OCI-LY7 (cell line): ENCODE measurements at regions not wholly inside any gene's neighbourhood (a gene's known extent, or its start where the extent isn't known, plus 50 kb on each side); places are given as distances from the start of the nearest gene placed in this dataset.

Experiments used
- EZH2phosphoT487 ChIP-seq: fragments of 200-600 bp; sonication (generic); IDR thresholded peaks from 2 replicates; pipeline ENCODE4 v1.6.1; 2018; ENCODE audit warnings: low read depth, borderline replicate concordance, mild to moderate bottlenecking, mixed run types, antibody characterized with exemption, low read length, moderate library complexity, mixed read lengths
- TF ChIP-seq, protein P1 (sequence below): fragments of 200-600 bp; sonication (generic); conservative IDR thresholded peaks from 2 replicates; pipeline ENCODE4 v1.5.1; 2014; ENCODE audit warnings: mild to moderate bottlenecking, antibody characterized with exemption, low read length, moderate library complexity, mixed read lengths

DNA sequence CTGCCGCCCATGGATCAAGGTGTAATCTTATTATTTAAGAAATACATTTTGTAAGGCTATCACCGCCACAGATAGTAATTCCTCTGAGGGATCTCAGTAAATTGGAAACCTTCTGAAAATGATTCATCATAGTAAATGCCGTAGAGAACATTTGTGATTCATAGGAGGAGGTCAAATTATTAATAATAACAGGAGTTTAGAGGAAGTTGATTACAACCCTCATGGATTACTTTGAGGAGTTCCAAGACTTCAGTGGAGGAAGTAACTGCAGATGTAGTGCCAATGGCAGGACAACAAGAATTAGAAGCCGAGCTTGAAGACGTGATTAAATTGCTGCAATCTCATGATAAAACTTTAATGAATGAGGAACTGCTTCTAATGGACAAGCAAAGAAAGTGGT lies 280.1 kb downstream of the PTPRC start:
- TF ChIP-seq, protein P1, sequence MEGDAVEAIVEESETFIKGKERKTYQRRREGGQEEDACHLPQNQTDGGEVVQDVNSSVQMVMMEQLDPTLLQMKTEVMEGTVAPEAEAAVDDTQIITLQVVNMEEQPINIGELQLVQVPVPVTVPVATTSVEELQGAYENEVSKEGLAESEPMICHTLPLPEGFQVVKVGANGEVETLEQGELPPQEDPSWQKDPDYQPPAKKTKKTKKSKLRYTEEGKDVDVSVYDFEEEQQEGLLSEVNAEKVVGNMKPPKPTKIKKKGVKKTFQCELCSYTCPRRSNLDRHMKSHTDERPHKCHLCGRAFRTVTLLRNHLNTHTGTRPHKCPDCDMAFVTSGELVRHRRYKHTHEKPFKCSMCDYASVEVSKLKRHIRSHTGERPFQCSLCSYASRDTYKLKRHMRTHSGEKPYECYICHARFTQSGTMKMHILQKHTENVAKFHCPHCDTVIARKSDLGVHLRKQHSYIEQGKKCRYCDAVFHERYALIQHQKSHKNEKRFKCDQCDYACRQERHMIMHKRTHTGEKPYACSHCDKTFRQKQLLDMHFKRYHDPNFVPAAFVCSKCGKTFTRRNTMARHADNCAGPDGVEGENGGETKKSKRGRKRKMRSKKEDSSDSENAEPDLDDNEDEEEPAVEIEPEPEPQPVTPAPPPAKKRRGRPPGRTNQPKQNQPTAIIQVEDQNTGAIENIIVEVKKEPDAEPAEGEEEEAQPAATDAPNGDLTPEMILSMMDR: no peak
- no peak for TF ChIP-seq EZH2phosphoT487
